Thoracic aorta (tissue), 2 donors: ENCODE measurements at regions not wholly inside any gene's neighbourhood (a gene's known extent, or its start where the extent isn't known, plus 50 kb on each side); places are given as distances from the start of the nearest gene placed in this dataset.

ENCODE experiments used
- ATAC-seq: fragments of 150-250 bp; one replicate; pipeline ENCODE4 v1.8.0; 2017; ENCODE audit warnings: low read depth; ENCODE audit not compliant: insufficient number of reproducible peaks, low FRiP score
- DNase-seq: peaks from one replicate; pipeline ENCODE4 v3.0.0-alpha.2; 2020; ENCODE audit warnings: low spot score
- H3K27ac ChIP-seq, 2 donors: fragments of 200-600 bp; sonication (generic); 1 replicate in 1 of 2; 2 replicates in 1 of 2; pipeline ENCODE4 v1.5.1; 2016; ENCODE audit warnings: mild to moderate bottlenecking in 2 of 2, moderate library complexity in 2 of 2
- H3K27me3 ChIP-seq: fragments of 200-600 bp; sonication (generic); replicated peaks from 2 replicates; pipeline ENCODE4 v1.6.0; 2016; ENCODE audit warnings: mild to moderate bottlenecking; ENCODE audit not compliant: insufficient read depth
- H3K36me3 ChIP-seq: fragments of 200-600 bp; sonication (generic); one replicate; pipeline ENCODE4 v1.5.1; 2016
- H3K4me1 ChIP-seq, 2 donors: fragments of 200-600 bp; sonication (generic); 1 replicate in 1 of 2; 2 replicates in 1 of 2; pipeline versions ENCODE4 v1.5.1 to v1.6.0; 2016; ENCODE audit warnings: low read depth in 2 of 2, mild to moderate bottlenecking in 1 of 2; ENCODE audit not compliant: control insufficient read depth in 1 of 2
- H3K4me3 ChIP-seq: fragments of 200-600 bp; sonication (generic); 2 replicates; pipeline ENCODE4 v1.5.1; 2016; ENCODE audit warnings: mild to moderate bottlenecking
- H3K9me3 ChIP-seq: fragments of 200-600 bp; sonication (generic); 2 replicates; pipeline ENCODE4 v1.5.1; 2016
- TF ChIP-seq, protein P1 (sequence below): fragments of 200-600 bp; sonication (generic); IDR thresholded peaks from one replicate; pipeline ENCODE4 v1.5.1; 2019; ENCODE audit warnings: antibody characterized with exemption

DNA sequence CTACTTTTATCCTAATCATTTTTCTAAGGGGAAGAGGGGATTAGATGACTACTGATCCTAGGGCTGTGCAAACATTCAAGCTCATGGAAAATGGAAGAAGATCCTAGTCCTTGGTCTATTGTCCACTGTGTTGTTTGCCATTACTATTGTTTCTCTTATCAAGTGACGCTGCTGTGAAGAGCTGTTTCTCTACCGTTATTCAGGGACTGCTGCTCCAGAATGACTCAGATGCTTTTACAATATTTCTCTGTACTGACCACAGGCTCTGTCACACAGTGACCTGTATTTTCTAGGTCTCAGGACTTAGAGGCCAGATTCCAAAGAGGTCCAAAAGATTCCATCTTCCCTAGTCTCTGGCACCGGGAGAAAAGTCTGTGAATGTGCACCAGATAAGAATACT is 159.5 kb upstream of the CHD1 start:
- no peaks in the 10 kb centered on the region for H3K27me3 ChIP-seq
- no peak overlapping the region for H3K4me3 ChIP-seq
- H3K27ac ChIP-seq: no peak overlapping the region
- no peaks in the 10 kb centered on the region for H3K9me3 ChIP-seq
- H3K4me1 ChIP-seq: no peaks in the 10 kb centered on the region
- ATAC-seq: no peak
- no peaks in the 10 kb centered on the region for H3K36me3 ChIP-seq
- TF ChIP-seq, protein P1, sequence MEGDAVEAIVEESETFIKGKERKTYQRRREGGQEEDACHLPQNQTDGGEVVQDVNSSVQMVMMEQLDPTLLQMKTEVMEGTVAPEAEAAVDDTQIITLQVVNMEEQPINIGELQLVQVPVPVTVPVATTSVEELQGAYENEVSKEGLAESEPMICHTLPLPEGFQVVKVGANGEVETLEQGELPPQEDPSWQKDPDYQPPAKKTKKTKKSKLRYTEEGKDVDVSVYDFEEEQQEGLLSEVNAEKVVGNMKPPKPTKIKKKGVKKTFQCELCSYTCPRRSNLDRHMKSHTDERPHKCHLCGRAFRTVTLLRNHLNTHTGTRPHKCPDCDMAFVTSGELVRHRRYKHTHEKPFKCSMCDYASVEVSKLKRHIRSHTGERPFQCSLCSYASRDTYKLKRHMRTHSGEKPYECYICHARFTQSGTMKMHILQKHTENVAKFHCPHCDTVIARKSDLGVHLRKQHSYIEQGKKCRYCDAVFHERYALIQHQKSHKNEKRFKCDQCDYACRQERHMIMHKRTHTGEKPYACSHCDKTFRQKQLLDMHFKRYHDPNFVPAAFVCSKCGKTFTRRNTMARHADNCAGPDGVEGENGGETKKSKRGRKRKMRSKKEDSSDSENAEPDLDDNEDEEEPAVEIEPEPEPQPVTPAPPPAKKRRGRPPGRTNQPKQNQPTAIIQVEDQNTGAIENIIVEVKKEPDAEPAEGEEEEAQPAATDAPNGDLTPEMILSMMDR: no peak
- no peak for DNase-seq

DNA sequence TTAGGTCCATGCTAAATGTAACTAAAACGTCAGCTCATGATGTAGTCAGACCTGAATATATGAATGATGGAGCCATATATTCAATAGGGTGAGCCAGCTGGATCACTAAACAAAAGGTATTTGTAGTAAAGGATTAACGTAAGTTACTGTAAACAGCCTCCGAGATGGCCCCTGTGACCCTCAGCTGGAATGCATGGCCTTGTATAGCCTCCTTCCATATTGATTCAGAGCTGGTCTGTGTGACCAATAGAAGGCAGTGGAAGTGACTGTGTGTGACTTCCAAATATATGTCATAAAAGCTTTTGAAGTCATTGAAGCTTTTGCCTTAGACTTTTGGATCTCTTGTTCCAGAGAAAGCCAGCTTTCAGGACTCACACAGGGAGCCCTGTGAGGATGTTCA is 154.4 kb upstream of the CHD1 start:
- TF ChIP-seq, protein P1: no peak
- ATAC-seq: no peak
- Histone ChIP-seq H3K4me1 (no peaks in the 10 kb centered on the region), H3K27me3 (no peaks in the 10 kb centered on the region), H3K36me3 (no peaks in the 10 kb centered on the region), H3K9me3 (no peaks in the 10 kb centered on the region), H3K27ac (no peak overlapping the region), H3K4me3 (no peak overlapping the region)
- DNase-seq: no peak

DNA sequence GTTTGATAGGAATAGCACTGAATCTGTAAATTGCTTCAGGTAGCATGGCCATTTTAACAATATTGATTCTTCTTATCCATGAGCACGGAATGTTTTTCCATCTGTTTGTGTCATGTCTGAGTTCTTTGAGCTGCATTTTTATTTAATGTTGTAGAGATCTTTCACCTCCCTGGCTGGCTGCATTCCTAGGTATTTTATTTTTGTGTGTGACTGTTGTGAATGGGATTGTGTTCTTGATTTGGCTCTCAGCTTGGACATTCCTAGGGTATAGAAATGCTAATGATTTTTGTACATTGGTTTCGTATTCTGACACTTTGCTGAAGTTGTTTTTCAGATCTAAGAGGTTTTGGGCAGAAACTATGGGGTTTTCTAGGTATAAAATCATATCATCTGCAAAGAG is 152.9 kb upstream of the CHD1 start:
- no peak for ATAC-seq
- no peaks in the 10 kb centered on the region for H3K4me1 ChIP-seq
- DNase-seq: no peak
- H3K27me3 ChIP-seq: no peaks in the 10 kb centered on the region
- TF ChIP-seq, protein P1: no peak
- no peaks in the 10 kb centered on the region for H3K36me3 ChIP-seq
- H3K9me3 ChIP-seq: no peaks in the 10 kb centered on the region
- no peak overlapping the region for H3K4me3 ChIP-seq
- H3K27ac ChIP-seq: no peak overlapping the region

DNA sequence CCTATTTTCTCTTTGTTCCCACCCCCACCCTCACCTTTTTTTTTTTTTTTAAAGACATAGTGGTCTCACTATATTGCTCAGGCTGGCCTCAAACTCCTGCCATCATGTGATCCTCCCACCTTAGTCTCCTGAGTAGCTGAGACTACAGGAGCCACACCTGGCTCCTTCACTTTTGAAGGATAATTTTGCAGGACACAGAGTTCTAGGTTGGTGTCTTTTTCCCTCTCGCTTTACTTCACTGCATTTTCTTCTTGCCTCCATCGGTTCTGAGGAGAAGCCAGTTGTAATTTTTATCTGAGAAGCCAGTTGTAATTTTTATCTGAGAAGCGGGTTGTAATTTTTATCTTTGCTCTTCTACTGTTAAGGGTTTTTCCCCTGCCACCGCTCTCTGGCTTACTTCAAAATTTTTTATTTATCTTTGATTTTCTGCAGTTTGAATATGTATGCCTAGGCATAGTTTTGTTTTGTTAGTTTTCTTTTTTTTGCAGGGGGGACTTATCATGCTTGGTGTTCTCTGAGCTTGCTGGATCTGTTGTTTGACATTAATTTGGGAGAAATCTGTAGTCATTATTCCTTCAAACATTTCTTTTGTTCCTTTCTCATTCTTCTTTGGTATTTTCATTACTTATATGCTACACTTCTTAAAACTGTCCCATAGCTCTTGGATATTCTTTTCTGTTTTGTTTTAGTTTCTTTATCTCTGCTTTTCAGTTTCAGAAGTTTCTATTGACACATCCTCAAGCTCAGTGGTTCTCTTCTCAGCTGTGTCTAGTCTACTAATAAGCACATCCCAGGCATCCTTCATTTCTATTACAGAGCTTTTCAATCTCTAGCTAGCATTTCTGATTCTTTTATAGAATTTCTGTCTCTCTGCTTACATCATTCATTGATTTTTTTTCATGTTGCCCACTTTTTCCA is 148.2 kb upstream of the CHD1 start:
- Histone ChIP-seq H3K4me3 (no peak overlapping the region), H3K36me3 (no peaks in the 10 kb centered on the region), H3K9me3 (no peaks in the 10 kb centered on the region), H3K4me1 (no peaks in the 10 kb centered on the region), H3K27me3 (no peaks in the 10 kb centered on the region), H3K27ac (no peak overlapping the region)
- DNase-seq (no peak), ATAC-seq (no peak)
- TF ChIP-seq, protein P1: no peak

DNA sequence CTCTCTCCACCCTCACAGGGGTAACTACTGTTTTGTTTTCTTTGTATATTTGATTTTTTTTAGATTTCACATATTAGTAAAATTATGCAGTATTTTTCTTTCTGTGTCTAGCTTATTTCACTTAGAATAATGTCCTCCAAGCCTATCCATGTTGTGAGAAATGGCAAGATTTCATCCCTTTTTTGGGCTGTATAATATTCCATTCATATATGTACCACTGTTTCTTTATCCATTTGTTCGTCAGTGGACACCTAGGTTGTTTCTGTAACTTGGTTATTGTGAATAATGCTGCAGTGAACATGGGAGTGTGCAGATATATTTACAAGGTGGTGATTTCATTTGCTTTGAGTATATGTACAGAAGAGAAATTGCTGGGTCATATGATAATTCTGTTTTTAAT is 144.0 kb upstream of the CHD1 start:
- no peaks in the 10 kb centered on the region for H3K9me3 ChIP-seq
- H3K27ac ChIP-seq: no peak overlapping the region
- ATAC-seq (no peak), DNase-seq (no peak)
- H3K27me3 ChIP-seq: no peaks in the 10 kb centered on the region
- H3K4me3 ChIP-seq: no peak overlapping the region
- TF ChIP-seq, protein P1: no peak
- no peaks in the 10 kb centered on the region for H3K36me3 ChIP-seq
- H3K4me1 ChIP-seq: no peaks in the 10 kb centered on the region
